ENCODE measurements at regions not wholly inside any gene's neighbourhood (a gene's known extent, or its start where the extent isn't known, plus 50 kb on each side); places are given as distances from the start of the nearest gene placed in this dataset.

DNA sequence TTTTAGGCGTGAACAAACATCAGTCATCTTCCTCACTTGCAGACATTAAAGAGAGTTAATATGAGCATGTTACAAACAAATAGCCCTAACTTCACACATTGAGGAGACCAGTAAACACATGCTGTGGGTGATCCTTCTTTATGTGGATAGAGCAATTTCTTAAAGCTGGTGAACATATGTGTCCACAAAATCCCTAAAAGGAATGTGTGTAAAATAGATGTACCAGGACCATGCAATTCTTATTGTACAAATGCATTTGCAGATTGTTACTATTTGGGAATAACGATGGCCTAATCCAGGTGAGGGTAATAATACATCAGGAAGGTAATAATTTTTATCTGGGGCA, 228.9 kb downstream of the ALDH8A1 start:
- H3K4me3 ChIP-seq (ENCODE audit: low read depth, low read length): no peak overlapping the region
- no peaks in the 10 kb centered on the region for H3K36me3 ChIP-seq
- no peak overlapping the region for H3K27ac ChIP-seq
- H3K9me3 ChIP-seq (ENCODE audit: severe bottlenecking): no peaks in the 10 kb centered on the region
- no peaks in the 10 kb centered on the region for H3K27me3 ChIP-seq (ENCODE audit: insufficient read depth, low read depth, severe bottlenecking)
- no peak for DNase-seq
- TF ChIP-seq, protein P1, sequence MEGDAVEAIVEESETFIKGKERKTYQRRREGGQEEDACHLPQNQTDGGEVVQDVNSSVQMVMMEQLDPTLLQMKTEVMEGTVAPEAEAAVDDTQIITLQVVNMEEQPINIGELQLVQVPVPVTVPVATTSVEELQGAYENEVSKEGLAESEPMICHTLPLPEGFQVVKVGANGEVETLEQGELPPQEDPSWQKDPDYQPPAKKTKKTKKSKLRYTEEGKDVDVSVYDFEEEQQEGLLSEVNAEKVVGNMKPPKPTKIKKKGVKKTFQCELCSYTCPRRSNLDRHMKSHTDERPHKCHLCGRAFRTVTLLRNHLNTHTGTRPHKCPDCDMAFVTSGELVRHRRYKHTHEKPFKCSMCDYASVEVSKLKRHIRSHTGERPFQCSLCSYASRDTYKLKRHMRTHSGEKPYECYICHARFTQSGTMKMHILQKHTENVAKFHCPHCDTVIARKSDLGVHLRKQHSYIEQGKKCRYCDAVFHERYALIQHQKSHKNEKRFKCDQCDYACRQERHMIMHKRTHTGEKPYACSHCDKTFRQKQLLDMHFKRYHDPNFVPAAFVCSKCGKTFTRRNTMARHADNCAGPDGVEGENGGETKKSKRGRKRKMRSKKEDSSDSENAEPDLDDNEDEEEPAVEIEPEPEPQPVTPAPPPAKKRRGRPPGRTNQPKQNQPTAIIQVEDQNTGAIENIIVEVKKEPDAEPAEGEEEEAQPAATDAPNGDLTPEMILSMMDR (IDR thresholded peaks at IDR 0.05; ENCODE audit: low read depth, low read length): no peak

DNA sequence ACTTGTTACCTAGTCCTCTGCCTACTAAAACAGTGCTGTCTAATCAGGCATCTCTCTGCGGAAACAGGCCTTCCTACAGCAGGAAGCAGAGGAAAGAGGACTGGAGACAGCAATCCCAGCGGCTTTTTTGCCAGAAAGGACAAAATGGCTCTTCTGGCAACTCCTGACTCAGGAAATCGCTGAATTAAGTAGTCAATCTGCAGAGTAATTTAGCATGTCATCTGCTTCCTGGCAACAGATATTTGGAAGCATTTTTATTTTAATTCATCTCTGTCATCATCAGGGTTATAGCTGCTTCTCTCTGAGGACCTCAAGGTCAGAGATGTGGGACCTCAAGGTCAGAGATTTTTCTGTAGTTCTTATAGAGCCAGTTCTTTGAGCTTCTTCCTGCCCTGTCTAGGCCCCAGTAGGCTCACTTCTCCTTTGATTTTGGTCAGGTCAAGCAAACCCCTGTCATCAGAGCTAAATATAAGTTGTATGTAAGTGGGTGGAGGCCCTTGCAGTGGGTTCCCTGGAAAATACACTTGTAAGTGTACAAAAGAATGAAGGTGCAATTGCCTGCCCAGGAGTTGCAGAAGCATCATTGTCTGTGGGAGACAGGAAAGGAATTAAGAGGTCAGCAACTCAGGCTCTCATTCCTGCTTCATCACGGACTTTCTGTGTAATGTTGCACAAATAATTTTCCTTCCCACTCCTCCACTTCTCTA, 229.4 kb downstream of the ALDH8A1 start:
- no peaks in the 10 kb centered on the region for H3K36me3 ChIP-seq
- H3K9me3 ChIP-seq (ENCODE audit: severe bottlenecking): no peaks in the 10 kb centered on the region
- H3K4me3 ChIP-seq (ENCODE audit: low read depth, low read length): no peak overlapping the region
- H3K27ac ChIP-seq: no peak overlapping the region
- H3K27me3 ChIP-seq (ENCODE audit: insufficient read depth, low read depth, severe bottlenecking): no peaks in the 10 kb centered on the region
- DNase-seq: no peak
- TF ChIP-seq, protein P1 (IDR thresholded peaks at IDR 0.05; ENCODE audit: low read depth, low read length): no peak

GRCh38 chr6:134719911-134720310, 230.0 kb downstream of the ALDH8A1 start:
- TF ChIP-seq, protein P1 (IDR thresholded peaks at IDR 0.05; ENCODE audit: low read depth, low read length): no peak
- Histone ChIP-seq H3K36me3 (no peaks in the 10 kb centered on the region), H3K9me3 (ENCODE audit: severe bottlenecking) (no peaks in the 10 kb centered on the region), H3K27ac (no peak overlapping the region), H3K27me3 (ENCODE audit: insufficient read depth, low read depth, severe bottlenecking) (no peaks in the 10 kb centered on the region), H3K4me3 (ENCODE audit: low read depth, low read length) (no peak overlapping the region)
- no peak for DNase-seq

DNA sequence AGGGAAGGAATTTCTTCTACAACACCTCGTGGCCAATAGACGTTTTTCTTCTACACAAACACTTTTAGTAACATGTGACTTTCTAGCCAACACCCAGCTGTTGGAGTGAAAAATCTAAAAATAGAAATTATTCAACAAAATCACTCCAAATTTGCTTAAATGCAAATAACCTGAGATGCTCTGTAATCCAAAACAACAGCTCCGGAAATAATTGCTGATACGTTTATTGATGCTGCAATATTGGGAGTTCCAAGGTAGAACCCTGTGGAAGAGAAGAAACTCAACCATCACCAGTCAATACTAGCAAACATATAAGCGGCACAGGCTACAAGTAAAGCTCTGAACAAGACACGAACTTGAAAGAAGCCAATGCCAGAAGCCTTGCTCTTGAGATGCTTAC, 230.6 kb downstream of the ALDH8A1 start:
- H3K27ac ChIP-seq: no peak overlapping the region
- no peak overlapping the region for H3K4me3 ChIP-seq (ENCODE audit: low read depth, low read length)
- TF ChIP-seq, protein P1 (IDR thresholded peaks at IDR 0.05; ENCODE audit: low read depth, low read length): no peak
- no peaks in the 10 kb centered on the region for H3K27me3 ChIP-seq (ENCODE audit: insufficient read depth, low read depth, severe bottlenecking)
- DNase-seq: no peak
- H3K9me3 ChIP-seq (ENCODE audit: severe bottlenecking): no peaks in the 10 kb centered on the region
- H3K36me3 ChIP-seq: no peaks in the 10 kb centered on the region

DNA sequence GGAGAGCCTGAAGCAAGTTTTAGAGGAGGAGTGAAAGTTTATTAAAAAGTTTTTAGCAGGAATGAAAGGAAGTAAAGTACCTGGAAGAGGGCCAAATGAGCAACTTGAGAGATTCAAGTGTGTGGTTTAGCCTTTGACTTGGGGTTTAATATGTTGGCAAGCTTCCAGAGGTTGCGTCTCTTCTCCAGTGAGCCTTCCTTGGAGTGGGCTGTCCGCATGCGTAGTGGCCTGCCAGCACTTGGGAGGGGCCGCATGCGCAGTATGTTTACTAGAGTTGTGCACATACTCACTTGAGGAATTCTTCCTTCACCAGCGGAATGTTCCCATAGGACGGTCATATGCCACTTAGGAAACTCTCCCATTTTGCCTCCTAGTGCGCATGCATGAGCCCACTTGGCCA, 235.2 kb downstream of the ALDH8A1 start:
- no peaks in the 10 kb centered on the region for H3K27me3 ChIP-seq (ENCODE audit: insufficient read depth, low read depth, severe bottlenecking)
- H3K4me3 ChIP-seq (ENCODE audit: low read depth, low read length): no peak overlapping the region
- no peaks in the 10 kb centered on the region for H3K36me3 ChIP-seq
- DNase-seq: no peak
- H3K9me3 ChIP-seq (ENCODE audit: severe bottlenecking): no peaks in the 10 kb centered on the region
- H3K27ac ChIP-seq: no peak overlapping the region
- TF ChIP-seq, protein P1 (IDR thresholded peaks at IDR 0.05; ENCODE audit: low read depth, low read length): no peak

DNA sequence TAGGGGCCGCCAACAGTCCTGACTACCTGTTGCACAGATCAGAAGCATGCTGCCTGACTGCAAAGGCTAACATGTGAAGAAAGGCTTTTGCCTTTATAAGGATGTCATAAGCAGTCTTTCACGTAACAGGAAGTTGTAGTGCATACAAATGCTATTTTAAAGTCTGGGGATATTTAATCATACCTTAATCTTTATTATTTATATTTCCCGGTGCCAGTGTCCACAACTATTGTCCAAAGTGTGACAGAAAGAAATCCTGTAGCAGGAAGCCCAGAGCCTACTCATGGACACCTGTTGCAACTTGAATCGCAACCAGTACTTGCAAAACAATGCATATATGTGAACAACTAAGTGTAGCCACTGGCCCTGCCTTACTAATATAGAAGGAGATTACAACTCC, 235.8 kb downstream of the ALDH8A1 start:
- Histone ChIP-seq H3K27me3 (ENCODE audit: insufficient read depth, low read depth, severe bottlenecking) (no peaks in the 10 kb centered on the region), H3K36me3 (no peaks in the 10 kb centered on the region), H3K4me3 (ENCODE audit: low read depth, low read length) (no peak overlapping the region), H3K27ac (no peak overlapping the region), H3K9me3 (ENCODE audit: severe bottlenecking) (no peaks in the 10 kb centered on the region)
- TF ChIP-seq, protein P1 (IDR thresholded peaks at IDR 0.05; ENCODE audit: low read depth, low read length): no peak
- no peak for DNase-seq

Data from WERI-Rb-1 (cell line).